ENCODE measurements at regions not wholly inside any gene's neighbourhood (a gene's known extent, or its start where the extent isn't known, plus 50 kb on each side); places are given as distances from the start of the nearest gene placed in this dataset.

DNA sequence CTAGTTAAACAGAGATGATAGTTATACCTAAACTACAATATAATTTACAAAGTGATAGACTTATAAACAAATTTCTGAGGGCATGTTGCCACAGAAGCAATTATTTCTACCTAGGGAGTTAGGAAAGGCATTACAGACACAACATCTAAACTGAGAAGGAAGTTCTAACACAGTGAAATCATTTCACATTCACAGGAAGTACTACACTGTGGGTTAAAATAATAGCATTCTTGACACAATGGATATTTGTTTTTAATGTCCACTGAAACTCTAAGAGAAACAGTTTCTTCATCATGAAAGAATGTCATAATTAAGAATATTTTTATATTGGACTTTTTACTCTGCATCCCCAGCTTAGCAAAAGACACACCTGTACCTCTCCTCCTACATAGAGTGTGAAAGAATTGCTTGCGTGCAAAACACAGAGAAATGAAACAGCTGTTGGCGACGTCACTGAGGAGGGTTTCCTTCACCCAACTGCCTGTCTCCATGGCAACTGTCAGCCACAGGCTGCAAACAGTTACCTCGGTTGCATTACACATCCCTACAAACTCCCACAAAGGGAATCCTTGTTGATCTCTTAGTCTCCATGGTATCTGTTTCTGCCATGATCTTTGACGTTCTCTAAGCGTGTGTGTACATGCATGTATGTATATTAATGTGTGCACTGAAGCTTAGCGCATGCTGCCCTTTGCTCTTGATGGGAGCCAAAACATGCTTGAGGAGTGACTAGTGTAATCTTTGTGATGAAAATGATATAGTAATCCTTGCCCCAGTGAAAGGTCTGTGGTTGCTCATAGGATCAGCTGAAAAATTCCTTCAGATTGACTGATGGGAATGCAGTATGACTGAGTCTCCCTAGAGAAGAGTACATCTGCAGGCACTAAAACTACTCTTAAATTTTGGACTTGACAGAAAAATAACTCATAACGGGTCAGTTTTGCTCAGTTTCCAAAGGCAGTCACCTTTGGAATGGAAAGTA is 168.5 kb downstream of the ACTL7B start:
- no peak for TF ChIP-seq CTCF (IDR thresholded peaks at IDR 0.05)
- Histone ChIP-seq H3K4me3 (no peak overlapping the region), H3K27me3 (no peaks in the 10 kb centered on the region), H3K9ac (ENCODE audit: low read depth in 2 of 2, low read length in 2 of 2) (no peak overlapping the region), H3K36me3 (no peaks in the 10 kb centered on the region), H3K4me1 (no peaks in the 10 kb centered on the region), H3K27ac (no peak overlapping the region), H3K9me3 (no peaks in the 10 kb centered on the region)
- DNase-seq: no peak
- intact Hi-C loops (cut with DNase I): no loop called here

DNA sequence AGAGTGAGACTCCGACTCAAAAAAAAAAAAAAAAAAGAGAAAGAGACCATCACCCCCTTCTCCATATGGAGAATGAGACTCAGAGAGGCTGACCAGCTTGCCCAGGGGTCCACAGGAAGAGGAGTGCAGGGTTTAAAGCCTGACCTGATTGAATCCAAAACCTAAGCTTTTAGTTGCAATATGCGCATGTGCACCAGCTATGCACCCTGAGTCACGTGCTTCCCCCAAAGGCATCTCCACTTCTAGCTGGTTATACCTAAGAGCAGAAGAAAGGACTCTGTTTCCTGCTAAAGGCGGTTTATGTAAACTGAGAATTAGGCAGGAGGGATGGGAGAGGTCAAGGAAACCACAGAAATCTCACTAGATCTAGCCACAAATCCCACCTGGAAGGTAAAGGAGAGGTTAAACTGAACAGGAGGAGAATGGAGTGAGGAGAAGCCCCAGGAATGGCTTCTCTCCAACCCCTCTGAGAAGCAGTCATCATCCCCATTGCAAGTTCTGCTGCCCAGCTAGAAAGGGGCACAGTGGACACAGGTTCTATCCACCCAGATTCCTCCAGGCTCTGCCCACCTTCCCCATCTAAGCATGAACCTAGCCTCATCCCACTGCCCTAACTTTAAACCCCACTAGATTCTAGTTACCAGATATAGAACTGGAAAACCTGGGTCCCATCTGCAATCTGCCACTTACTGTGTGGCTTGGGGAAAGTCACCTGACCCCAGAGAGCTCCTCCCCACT is 171.3 kb downstream of the ACTL7B start:
- Histone ChIP-seq H3K36me3 (no peaks in the 10 kb centered on the region), H3K27ac (no peak overlapping the region), H3K27me3 (no peaks in the 10 kb centered on the region), H3K9ac (ENCODE audit: low read depth in 2 of 2, low read length in 2 of 2) (no peak overlapping the region), H3K4me3 (no peak overlapping the region), H3K4me1 (no peaks in the 10 kb centered on the region), H3K9me3 (no peaks in the 10 kb centered on the region)
- DNase-seq: no peak
- intact Hi-C loops (cut with DNase I): no loop called here
- no peak for TF ChIP-seq CTCF (IDR thresholded peaks at IDR 0.05)

DNA sequence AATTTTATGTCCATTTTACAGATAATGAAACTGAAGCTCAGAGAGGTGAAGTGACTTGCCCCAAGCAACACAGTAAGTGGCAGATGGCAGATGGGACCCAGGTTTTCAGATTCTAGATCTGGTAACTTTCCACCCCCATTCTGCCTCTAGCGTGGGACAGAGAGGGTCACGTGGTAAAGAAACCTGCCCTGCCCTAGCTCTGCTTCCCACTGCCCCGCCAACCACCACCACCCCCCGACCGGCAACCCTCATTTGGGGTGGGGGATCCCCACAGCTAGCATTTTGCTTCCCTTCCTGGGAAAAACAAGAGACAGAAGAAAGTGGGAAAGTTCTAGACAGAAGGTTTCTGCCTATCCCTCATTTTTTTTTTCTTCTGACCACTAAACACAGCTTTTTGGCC is 172.5 kb downstream of the ACTL7B start:
- H3K9ac ChIP-seq (ENCODE audit: low read depth in 2 of 2, low read length in 2 of 2): no peak overlapping the region
- intact Hi-C loops (cut with DNase I): no loop called here
- no peak overlapping the region for H3K4me3 ChIP-seq
- no peaks in the 10 kb centered on the region for H3K27me3 ChIP-seq
- no peak overlapping the region for H3K27ac ChIP-seq
- no peaks in the 10 kb centered on the region for H3K36me3 ChIP-seq
- H3K4me1 ChIP-seq: no peaks in the 10 kb centered on the region
- no peak for TF ChIP-seq CTCF (IDR thresholded peaks at IDR 0.05)
- no peaks in the 10 kb centered on the region for H3K9me3 ChIP-seq
- no peak for DNase-seq

DNA sequence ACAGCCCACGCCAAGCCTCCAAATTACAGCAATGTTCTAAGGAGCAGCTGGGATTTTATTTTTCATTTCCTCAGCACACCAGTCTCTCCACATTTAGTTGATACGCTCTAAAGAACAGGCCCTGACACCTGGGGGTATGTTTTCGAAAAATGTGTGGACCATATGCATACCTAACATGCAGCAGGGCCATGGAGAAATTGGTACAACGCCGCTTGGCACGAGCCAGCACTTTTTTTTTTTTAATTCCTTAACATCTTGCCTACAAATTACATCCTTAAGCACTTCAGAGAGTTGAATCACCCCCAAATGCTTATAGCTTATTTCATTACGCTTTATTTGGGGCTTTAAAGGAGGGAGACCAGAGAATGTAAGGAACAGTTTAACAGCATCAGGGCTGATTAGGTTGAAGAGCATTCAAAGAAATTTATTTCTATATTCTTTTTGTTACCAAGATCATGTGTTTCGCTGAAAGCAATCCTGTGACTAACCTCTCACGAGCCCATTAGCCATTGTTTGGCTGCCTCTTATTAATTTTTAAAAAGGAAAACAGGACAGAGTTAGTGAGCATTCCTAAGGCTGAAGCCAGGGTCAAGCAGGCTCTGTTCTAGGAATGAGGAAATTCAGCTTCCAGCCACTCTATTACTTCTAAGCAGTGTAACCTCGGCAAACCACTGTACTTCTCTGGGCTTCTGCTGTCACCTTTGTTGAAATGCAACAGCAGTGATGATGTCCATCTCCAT is 173.8 kb downstream of the ACTL7B start:
- DNase-seq: no peak
- no peaks in the 10 kb centered on the region for H3K27me3 ChIP-seq
- no peak for TF ChIP-seq CTCF (IDR thresholded peaks at IDR 0.05)
- H3K36me3 ChIP-seq: no peaks in the 10 kb centered on the region
- H3K4me1 ChIP-seq: no peaks in the 10 kb centered on the region
- intact Hi-C loops (cut with DNase I): no loop called here
- no peak overlapping the region for H3K9ac ChIP-seq (ENCODE audit: low read depth in 2 of 2, low read length in 2 of 2)
- no peaks in the 10 kb centered on the region for H3K9me3 ChIP-seq
- H3K4me3 ChIP-seq: no peak overlapping the region
- no peak overlapping the region for H3K27ac ChIP-seq

DNA sequence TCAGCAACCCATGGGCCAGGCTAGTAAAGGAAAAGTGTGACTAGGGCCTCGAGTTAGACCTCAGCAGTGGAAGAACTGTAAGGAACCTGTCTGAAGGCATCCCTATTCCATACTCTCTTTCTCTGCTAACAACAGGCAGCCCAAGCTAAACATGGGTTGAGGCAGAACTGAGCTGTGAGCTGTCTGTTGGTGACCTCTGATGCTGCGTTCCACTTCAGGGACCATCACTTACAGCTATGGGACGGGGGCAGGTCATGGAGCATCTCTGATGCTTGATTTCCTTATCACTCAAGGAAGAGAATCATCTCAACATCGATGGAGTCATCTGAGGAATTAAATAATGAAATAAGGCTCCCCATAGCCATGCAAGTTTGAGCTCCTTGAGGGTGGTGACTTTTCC is 174.8 kb downstream of the ACTL7B start:
- intact Hi-C loops (cut with DNase I): no loop called here
- Histone ChIP-seq H3K27ac (no peak overlapping the region), H3K4me3 (no peak overlapping the region), H3K27me3 (no peaks in the 10 kb centered on the region), H3K9me3 (no peaks in the 10 kb centered on the region), H3K4me1 (no peaks in the 10 kb centered on the region), H3K9ac (ENCODE audit: low read depth in 2 of 2, low read length in 2 of 2) (no peak overlapping the region), H3K36me3 (no peaks in the 10 kb centered on the region)
- TF ChIP-seq CTCF (IDR thresholded peaks at IDR 0.05): no peak
- no peak for DNase-seq
